ENCODE measurements at regions not wholly inside any gene's neighbourhood (a gene's known extent, or its start where the extent isn't known, plus 50 kb on each side); places are given as distances from the start of the nearest gene placed in this dataset.

DNA sequence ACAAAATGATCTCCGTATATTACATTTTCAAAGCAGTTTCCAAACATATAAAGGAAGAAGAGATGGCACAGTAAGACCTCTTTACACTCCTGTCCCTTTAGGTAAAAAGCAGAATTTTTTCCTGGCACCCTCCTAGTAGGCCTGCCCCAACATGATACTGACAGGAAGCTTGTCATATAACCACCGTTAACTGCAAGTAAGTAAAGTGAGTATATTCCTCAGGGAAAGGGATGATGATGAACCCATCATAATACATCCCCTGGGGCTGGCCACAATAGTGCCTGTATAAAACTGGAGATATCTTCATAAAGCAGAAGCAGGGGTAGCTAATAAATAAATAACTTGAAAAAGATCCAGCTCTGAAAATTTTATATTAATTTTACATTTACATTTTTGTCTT, 893.0 kb downstream of the DIPK2A start:
- H3F3A ChIP-seq (ENCODE audit: control insufficient read depth, insufficient read depth), result no peaks in the 10 kb centered on the region
- TF ChIP-seq EZH2phosphoT487 (IDR thresholded peaks at IDR 0.05; ENCODE audit: borderline replicate concordance, low read length), result no peak
- TF ChIP-seq CTCF (IDR thresholded peaks at IDR 0.05; ENCODE audit: low read depth, low read length, poor library complexity, severe bottlenecking), result no peak
- H3K4me1 ChIP-seq (ENCODE audit: control insufficient read depth, low read length), result no peaks in the 10 kb centered on the region
- no peaks in the 10 kb centered on the region for H3K36me3 ChIP-seq (ENCODE audit: control insufficient read depth, low read length)
- H3K4me3 ChIP-seq (ENCODE audit: low read length), result no peak overlapping the region
- no peaks in the 10 kb centered on the region for H3K9me3 ChIP-seq (ENCODE audit: control insufficient read depth, insufficient read depth, low read length)
- no peaks in the 10 kb centered on the region for H3K79me2 ChIP-seq (ENCODE audit: control insufficient read depth, low read length)
- H4K20me1 ChIP-seq (ENCODE audit: control insufficient read depth, insufficient read depth, low read depth, low read length), result no peaks in the 10 kb centered on the region
- no peak overlapping the region for H3K4me2 ChIP-seq (ENCODE audit: low read length)
- H3K27me3 ChIP-seq (ENCODE audit: control insufficient read depth, low read length), result no peaks in the 10 kb centered on the region
- H3K27ac ChIP-seq (ENCODE audit: low read depth, low read length), result no peak overlapping the region
- no peaks in the 10 kb centered on the region for H3K9me2 ChIP-seq (replicated peaks; ENCODE audit: control insufficient read depth, low read length)

- no peaks in the 10 kb centered on the region for H3K36me3 ChIP-seq (ENCODE audit: control insufficient read depth, low read length)
- H3K4me2 ChIP-seq (ENCODE audit: low read length), result no peak overlapping the region
- H4K20me1 ChIP-seq (ENCODE audit: control insufficient read depth, insufficient read depth, low read depth, low read length), result no peaks in the 10 kb centered on the region
- TF ChIP-seq CTCF (IDR thresholded peaks at IDR 0.05; ENCODE audit: low read depth, low read length, poor library complexity, severe bottlenecking) (no peak), EZH2phosphoT487 (IDR thresholded peaks at IDR 0.05; ENCODE audit: borderline replicate concordance, low read length) (no peak)
- H3K9me2 ChIP-seq (replicated peaks; ENCODE audit: control insufficient read depth, low read length), result no peaks in the 10 kb centered on the region
- H3K27ac ChIP-seq (ENCODE audit: low read depth, low read length), result no peak overlapping the region
- no peaks in the 10 kb centered on the region for H3F3A ChIP-seq (ENCODE audit: control insufficient read depth, insufficient read depth)
- no peaks in the 10 kb centered on the region for H3K27me3 ChIP-seq (ENCODE audit: control insufficient read depth, low read length)
- H3K9me3 ChIP-seq (ENCODE audit: control insufficient read depth, insufficient read depth, low read length), result no peaks in the 10 kb centered on the region
- H3K4me3 ChIP-seq (ENCODE audit: low read length), result no peak overlapping the region
- no peaks in the 10 kb centered on the region for H3K79me2 ChIP-seq (ENCODE audit: control insufficient read depth, low read length)
- no peaks in the 10 kb centered on the region for H3K4me1 ChIP-seq (ENCODE audit: control insufficient read depth, low read length)
These were observed 894.3 kb downstream of the DIPK2A start for GRCh38 chr3:144865948-144866347.

GRCh38 chr3:144866476-144866875, 894.9 kb downstream of the DIPK2A start:
- Histone ChIP-seq H3F3A (ENCODE audit: control insufficient read depth, insufficient read depth) (no peaks in the 10 kb centered on the region), H3K27me3 (ENCODE audit: control insufficient read depth, low read length) (no peaks in the 10 kb centered on the region), H3K4me2 (ENCODE audit: low read length) (no peak overlapping the region), H3K4me3 (ENCODE audit: low read length) (no peak overlapping the region), H3K9me3 (ENCODE audit: control insufficient read depth, insufficient read depth, low read length) (no peaks in the 10 kb centered on the region), H3K4me1 (ENCODE audit: control insufficient read depth, low read length) (no peaks in the 10 kb centered on the region), H3K36me3 (ENCODE audit: control insufficient read depth, low read length) (no peaks in the 10 kb centered on the region), H3K9me2 (replicated peaks; ENCODE audit: control insufficient read depth, low read length) (no peaks in the 10 kb centered on the region), H4K20me1 (ENCODE audit: control insufficient read depth, insufficient read depth, low read depth, low read length) (no peaks in the 10 kb centered on the region), H3K27ac (ENCODE audit: low read depth, low read length) (no peak overlapping the region), H3K79me2 (ENCODE audit: control insufficient read depth, low read length) (no peaks in the 10 kb centered on the region)
- TF ChIP-seq CTCF (IDR thresholded peaks at IDR 0.05; ENCODE audit: low read depth, low read length, poor library complexity, severe bottlenecking) (no peak), EZH2phosphoT487 (IDR thresholded peaks at IDR 0.05; ENCODE audit: borderline replicate concordance, low read length) (no peak)

- Histone ChIP-seq H3K27me3 (ENCODE audit: control insufficient read depth, low read length) (no peaks in the 10 kb centered on the region), H3F3A (ENCODE audit: control insufficient read depth, insufficient read depth) (no peaks in the 10 kb centered on the region), H4K20me1 (ENCODE audit: control insufficient read depth, insufficient read depth, low read depth, low read length) (no peaks in the 10 kb centered on the region), H3K4me2 (ENCODE audit: low read length) (no peak overlapping the region), H3K27ac (ENCODE audit: low read depth, low read length) (no peak overlapping the region), H3K79me2 (ENCODE audit: control insufficient read depth, low read length) (no peaks in the 10 kb centered on the region), H3K4me1 (ENCODE audit: control insufficient read depth, low read length) (no peaks in the 10 kb centered on the region), H3K9me2 (replicated peaks; ENCODE audit: control insufficient read depth, low read length) (no peaks in the 10 kb centered on the region), H3K36me3 (ENCODE audit: control insufficient read depth, low read length) (no peaks in the 10 kb centered on the region), H3K4me3 (ENCODE audit: low read length) (no peak overlapping the region), H3K9me3 (ENCODE audit: control insufficient read depth, insufficient read depth, low read length) (no peaks in the 10 kb centered on the region)
- TF ChIP-seq EZH2phosphoT487 (IDR thresholded peaks at IDR 0.05; ENCODE audit: borderline replicate concordance, low read length) (no peak), CTCF (IDR thresholded peaks at IDR 0.05; ENCODE audit: low read depth, low read length, poor library complexity, severe bottlenecking) (no peak)
These were observed 896.9 kb downstream of the DIPK2A start for GRCh38 chr3:144868506-144868905.

Measured in DOHH2 (cell line).